Neural progenitor cell (in vitro differentiated cells): ENCODE measurements at regions not wholly inside any gene's neighbourhood (a gene's known extent, or its start where the extent isn't known, plus 50 kb on each side); places are given as distances from the start of the nearest gene placed in this dataset.

Experiments used
- DNase-seq: peaks from one replicate; pipeline ENCODE4 v3.0.0-alpha.2; 2016; ENCODE audit warnings: low spot score
- H2AFZ ChIP-seq: fragments of 200-600 bp; sonication (generic); replicated peaks from 2 replicates; pipeline ENCODE4 v1.6.1; 2016; ENCODE audit warnings: antibody characterized with exemption
- H3F3A ChIP-seq: fragments of 200-600 bp; sonication (generic); 2 replicates; pipeline ENCODE4 v1.6.1; 2016; ENCODE audit warnings: antibody characterized with exemption, low read depth
- H3K27ac ChIP-seq: fragments of 200-600 bp; sonication (generic); 2 replicates; pipeline ENCODE4 v1.5.1; 2016; ENCODE audit warnings: mild to moderate bottlenecking
- H3K27me3 ChIP-seq: fragments of 200-600 bp; sonication (generic); 2 replicates; pipeline ENCODE4 v1.6.1; 2016; ENCODE audit warnings: mild to moderate bottlenecking, moderate library complexity
- H3K36me3 ChIP-seq: fragments of 200-600 bp; sonication (generic); 2 replicates; pipeline ENCODE4 v1.5.1; 2016
- H3K4me1 ChIP-seq: fragments of 200-600 bp; sonication (generic); 2 replicates; pipeline ENCODE4 v1.6.1; 2016; ENCODE audit warnings: mixed run types
- H3K4me2 ChIP-seq: fragments of 200-600 bp; sonication (generic); 2 replicates; pipeline ENCODE4 v1.6.1; 2016
- H3K4me3 ChIP-seq: fragments of 200-600 bp; sonication (generic); 2 replicates; pipeline ENCODE4 v1.5.1; 2016
- H3K79me2 ChIP-seq: fragments of 200-600 bp; sonication (generic); 2 replicates; pipeline ENCODE4 v1.6.1; 2016; ENCODE audit warnings: low read depth
- H3K9ac ChIP-seq: fragments of 200-600 bp; sonication (generic); 2 replicates; pipeline ENCODE4 v1.6.1; 2016
- H3K9me3 ChIP-seq: fragments of 200-600 bp; sonication (generic); 2 replicates; pipeline ENCODE4 v1.5.1; 2016; ENCODE audit warnings: low read depth
- H4K20me1 ChIP-seq: fragments of 200-600 bp; sonication (generic); 2 replicates; pipeline ENCODE4 v1.6.1; 2016; ENCODE audit warnings: low read depth
- H3K27ac Mint-ChIP-seq: 3 replicates; pipeline ENCODE4 v1.8.0; 2021; ENCODE audit warnings: mixed read lengths
- H3K27me3 Mint-ChIP-seq: 2 replicates; pipeline ENCODE4 v1.8.0; 2022; ENCODE audit warnings: low read depth, mild to moderate bottlenecking, inconsistent platforms, moderate library complexity, mixed read lengths; ENCODE audit not compliant: insufficient read depth
- H3K36me3 Mint-ChIP-seq: 3 replicates; pipeline ENCODE4 v1.8.0; 2021; ENCODE audit warnings: mixed read lengths
- H3K4me1 Mint-ChIP-seq: 3 replicates; pipeline ENCODE4 v1.8.0; 2021; ENCODE audit warnings: mixed read lengths
- H3K4me3 Mint-ChIP-seq: 3 replicates; pipeline ENCODE4 v1.8.0; 2021; ENCODE audit warnings: mild to moderate bottlenecking, moderate library complexity, mixed read lengths
- H3K9me3 Mint-ChIP-seq: 3 replicates; pipeline ENCODE4 v1.8.0; 2020; ENCODE audit warnings: mixed read lengths
- EZH2 ChIP-seq: fragments of 200-600 bp; sonication (generic); IDR thresholded peaks from 2 replicates; pipeline ENCODE4 v1.6.1; 2017; ENCODE audit warnings: antibody characterized with exemption, mild to moderate bottlenecking, moderate library complexity
- EZH2phosphoT487 ChIP-seq: fragments of 200-600 bp; sonication (generic); IDR thresholded peaks from 2 replicates; pipeline ENCODE4 v1.6.1; 2017; ENCODE audit warnings: antibody characterized with exemption
- TF ChIP-seq, protein P1 (sequence below): fragments of 200-600 bp; sonication (generic); IDR thresholded peaks from 2 replicates; pipeline ENCODE4 v1.5.1; 2017; ENCODE audit warnings: antibody characterized with exemption, mild to moderate bottlenecking

DNA sequence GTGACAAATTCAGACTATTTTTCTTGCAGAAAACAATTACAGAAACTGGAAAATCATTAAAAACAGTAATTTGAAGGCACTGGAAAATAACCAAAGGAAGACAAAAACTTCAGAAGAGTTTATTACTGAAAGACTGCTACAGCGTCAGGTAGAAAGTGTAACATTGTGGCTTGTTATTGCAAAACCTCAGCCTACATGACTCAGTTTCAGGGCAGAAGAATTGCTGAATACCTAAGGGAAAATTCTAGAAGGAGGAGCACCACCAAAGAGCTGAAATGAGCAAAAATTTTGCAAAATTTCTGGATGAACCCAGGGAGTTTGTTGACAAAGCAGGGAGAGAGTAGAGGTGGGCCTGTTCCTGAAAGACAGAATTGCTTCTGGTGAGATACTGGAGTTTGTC is 219.6 kb downstream of the C3orf38 start:
- Histone ChIP-seq H3K4me1 (no peaks in the 10 kb centered on the region), H3K27ac (no peak overlapping the region), H3K4me3 (no peak overlapping the region), H4K20me1 (no peaks in the 10 kb centered on the region), H3K9ac (no peak overlapping the region), H3K4me2 (no peak overlapping the region), H3K9me3 (peaks cover 13% of the 10 kb centered on the region), H2AFZ (peak overlapping the region; percentile 51), H3K27me3 (no peaks in the 10 kb centered on the region), H3K79me2 (no peaks in the 10 kb centered on the region), H3F3A (no peaks in the 10 kb centered on the region), H3K36me3 (no peaks in the 10 kb centered on the region)
- H3K27ac Mint-ChIP-seq = no peak overlapping the region
- DNase-seq = no peak
- H3K4me1 Mint-ChIP-seq = no peaks in the 10 kb centered on the region
- no peaks in the 10 kb centered on the region for H3K36me3 Mint-ChIP-seq
- TF ChIP-seq EZH2 (no peak), EZH2phosphoT487 (no peak)
- TF ChIP-seq, protein P1, sequence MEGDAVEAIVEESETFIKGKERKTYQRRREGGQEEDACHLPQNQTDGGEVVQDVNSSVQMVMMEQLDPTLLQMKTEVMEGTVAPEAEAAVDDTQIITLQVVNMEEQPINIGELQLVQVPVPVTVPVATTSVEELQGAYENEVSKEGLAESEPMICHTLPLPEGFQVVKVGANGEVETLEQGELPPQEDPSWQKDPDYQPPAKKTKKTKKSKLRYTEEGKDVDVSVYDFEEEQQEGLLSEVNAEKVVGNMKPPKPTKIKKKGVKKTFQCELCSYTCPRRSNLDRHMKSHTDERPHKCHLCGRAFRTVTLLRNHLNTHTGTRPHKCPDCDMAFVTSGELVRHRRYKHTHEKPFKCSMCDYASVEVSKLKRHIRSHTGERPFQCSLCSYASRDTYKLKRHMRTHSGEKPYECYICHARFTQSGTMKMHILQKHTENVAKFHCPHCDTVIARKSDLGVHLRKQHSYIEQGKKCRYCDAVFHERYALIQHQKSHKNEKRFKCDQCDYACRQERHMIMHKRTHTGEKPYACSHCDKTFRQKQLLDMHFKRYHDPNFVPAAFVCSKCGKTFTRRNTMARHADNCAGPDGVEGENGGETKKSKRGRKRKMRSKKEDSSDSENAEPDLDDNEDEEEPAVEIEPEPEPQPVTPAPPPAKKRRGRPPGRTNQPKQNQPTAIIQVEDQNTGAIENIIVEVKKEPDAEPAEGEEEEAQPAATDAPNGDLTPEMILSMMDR = no peak
- no peaks in the 10 kb centered on the region for H3K27me3 Mint-ChIP-seq
- H3K9me3 Mint-ChIP-seq = peaks cover 8% of the 10 kb centered on the region
- no peak overlapping the region for H3K4me3 Mint-ChIP-seq

DNA sequence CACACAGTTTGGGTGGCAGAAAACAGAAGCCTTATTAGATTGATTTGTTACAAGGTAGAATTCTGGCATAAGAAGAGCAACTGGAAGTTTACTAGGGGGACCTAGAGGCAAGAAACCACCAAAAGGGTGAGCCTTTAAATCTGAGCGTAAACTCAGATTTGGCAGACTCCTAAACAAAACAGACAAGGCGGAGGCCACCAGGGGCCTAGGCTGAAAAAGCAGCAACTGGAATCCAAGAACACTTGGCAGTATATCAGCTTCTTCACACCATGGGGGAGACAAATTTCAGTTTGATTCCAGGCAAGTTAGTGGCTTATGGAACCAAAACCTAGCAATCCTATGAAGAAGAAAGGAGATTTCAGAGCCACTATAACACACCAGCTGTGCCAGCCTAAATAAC is 220.0 kb downstream of the C3orf38 start:
- Mint-ChIP-seq H3K4me1 (no peaks in the 10 kb centered on the region), H3K36me3 (no peaks in the 10 kb centered on the region), H3K9me3 (peaks cover 8% of the 10 kb centered on the region), H3K27ac (no peak overlapping the region), H3K4me3 (no peak overlapping the region), H3K27me3 (no peaks in the 10 kb centered on the region)
- Histone ChIP-seq H3K36me3 (no peaks in the 10 kb centered on the region), H3F3A (no peaks in the 10 kb centered on the region), H4K20me1 (no peaks in the 10 kb centered on the region), H3K27ac (no peak overlapping the region), H3K79me2 (no peaks in the 10 kb centered on the region), H3K4me1 (no peaks in the 10 kb centered on the region), H2AFZ (peak overlapping the region; percentile 51), H3K4me2 (no peak overlapping the region), H3K27me3 (no peaks in the 10 kb centered on the region), H3K4me3 (no peak overlapping the region), H3K9ac (no peak overlapping the region), H3K9me3 (peaks cover 13% of the 10 kb centered on the region)
- DNase-seq = no peak
- TF ChIP-seq, protein P1 = no peak
- TF ChIP-seq EZH2phosphoT487 (no peak), EZH2 (no peak)

DNA sequence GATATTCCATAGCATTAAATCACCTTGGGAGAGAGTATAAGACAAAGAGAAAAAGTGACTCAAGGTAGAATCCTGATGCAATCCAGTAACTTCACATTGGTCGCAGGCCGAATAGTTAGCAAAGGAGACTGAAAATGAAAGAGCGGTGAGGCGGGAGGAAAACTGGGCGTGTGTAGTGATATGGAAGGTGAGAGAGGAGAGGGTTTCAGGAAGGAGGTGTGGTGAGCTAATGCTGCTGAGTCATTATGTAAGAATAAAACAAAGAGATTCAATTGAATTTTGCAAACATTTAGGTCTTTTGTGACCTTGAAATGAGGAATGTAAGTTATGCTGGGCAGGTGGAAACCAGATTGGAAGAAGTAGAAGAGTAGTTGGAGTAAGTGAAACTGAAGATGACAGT is 235.3 kb downstream of the C3orf38 start:
- no peaks in the 10 kb centered on the region for H3K27me3 Mint-ChIP-seq
- TF ChIP-seq EZH2phosphoT487 (no peak), EZH2 (no peak)
- TF ChIP-seq, protein P1 = no peak
- H3K36me3 ChIP-seq = no peaks in the 10 kb centered on the region
- no peak overlapping the region for H3K27ac ChIP-seq
- H3K4me2 ChIP-seq = no peak overlapping the region
- H3K4me1 Mint-ChIP-seq = no peaks in the 10 kb centered on the region
- H2AFZ ChIP-seq = no peak overlapping the region
- H3K4me1 ChIP-seq = no peaks in the 10 kb centered on the region
- no peaks in the 10 kb centered on the region for H3K79me2 ChIP-seq
- H3K9me3 Mint-ChIP-seq = no peaks in the 10 kb centered on the region
- H4K20me1 ChIP-seq = no peaks in the 10 kb centered on the region
- H3K4me3 Mint-ChIP-seq = no peak overlapping the region
- no peak overlapping the region for H3K4me3 ChIP-seq
- H3F3A ChIP-seq = no peaks in the 10 kb centered on the region
- no peak overlapping the region for H3K27ac Mint-ChIP-seq
- H3K36me3 Mint-ChIP-seq = no peaks in the 10 kb centered on the region
- no peak overlapping the region for H3K9ac ChIP-seq
- no peak for DNase-seq
- no peaks in the 10 kb centered on the region for H3K27me3 ChIP-seq
- H3K9me3 ChIP-seq = no peaks in the 10 kb centered on the region

DNA sequence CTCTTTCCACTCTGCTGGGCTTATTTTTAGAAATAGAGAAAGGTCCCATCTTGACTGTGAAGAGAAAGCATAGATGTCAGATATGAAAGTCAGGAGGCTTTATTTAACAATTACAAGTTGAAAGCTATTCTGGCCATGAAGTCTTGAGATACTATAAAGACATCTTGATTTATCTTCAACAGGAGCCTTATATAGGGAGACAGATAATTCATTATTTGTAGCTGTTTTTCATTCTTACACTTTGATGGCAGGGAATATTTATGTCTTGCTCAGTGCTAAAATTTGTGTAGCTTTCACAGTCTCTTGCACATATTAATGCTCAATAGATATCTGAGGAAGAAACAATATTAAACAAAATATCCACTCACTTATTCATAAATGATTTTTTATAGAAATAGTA is 248.8 kb downstream of the C3orf38 start:
- no peak overlapping the region for H3K27ac Mint-ChIP-seq
- Histone ChIP-seq H3K4me2 (no peak overlapping the region), H3K9me3 (no peaks in the 10 kb centered on the region), H2AFZ (no peak overlapping the region), H3K4me3 (no peak overlapping the region), H3K27me3 (no peaks in the 10 kb centered on the region), H4K20me1 (no peaks in the 10 kb centered on the region), H3K27ac (no peak overlapping the region), H3K79me2 (no peaks in the 10 kb centered on the region), H3K9ac (no peak overlapping the region), H3F3A (peaks cover 7% of the 10 kb centered on the region), H3K36me3 (no peaks in the 10 kb centered on the region), H3K4me1 (peaks cover 12% of the 10 kb centered on the region)
- TF ChIP-seq EZH2 (no peak), EZH2phosphoT487 (no peak)
- TF ChIP-seq, protein P1 = no peak
- no peaks in the 10 kb centered on the region for H3K36me3 Mint-ChIP-seq
- no peak for DNase-seq
- no peaks in the 10 kb centered on the region for H3K9me3 Mint-ChIP-seq
- H3K4me3 Mint-ChIP-seq = no peak overlapping the region
- H3K4me1 Mint-ChIP-seq = peaks cover 13% of the 10 kb centered on the region
- H3K27me3 Mint-ChIP-seq = peaks cover 3% of the 10 kb centered on the region
